ENCODE measurements at regions not wholly inside any gene's neighbourhood (a gene's known extent, or its start where the extent isn't known, plus 50 kb on each side); places are given as distances from the start of the nearest gene placed in this dataset.
"Not testable (repeated sequence)": the region's sequence is repeated elsewhere in the genome, so short reads cannot be mapped to it uniquely, and the experiment has no call there.

- H3K4me3 ChIP-seq (ENCODE audit: low read depth, low read length), result no peak overlapping the region
- DNase-seq (ENCODE audit: low read depth), result no peak
- TF ChIP-seq CTCF (IDR thresholded peaks at IDR 0.05; ENCODE audit: low read depth, low read length, missing control alignments), result no peak
Observed at GRCh38 chr20:40900666-40901215, 127.9 kb upstream of the TOP1 start.

GRCh38 chr20:40902661-40903060 is 126.0 kb upstream of the TOP1 start:
- no peak for TF ChIP-seq CTCF (IDR thresholded peaks at IDR 0.05; ENCODE audit: low read depth, low read length, missing control alignments)
- no peak for DNase-seq (ENCODE audit: low read depth)
- H3K4me3 ChIP-seq (ENCODE audit: low read depth, low read length), result no peak overlapping the region

- no peak for TF ChIP-seq CTCF (IDR thresholded peaks at IDR 0.05; ENCODE audit: low read depth, low read length, missing control alignments)
- no peak for DNase-seq (ENCODE audit: low read depth)
Observed at GRCh38 chr20:40908309-40908708, 120.3 kb upstream of the TOP1 start.

GRCh38 chr20:40909489-40909888 is 119.1 kb upstream of the TOP1 start:
- DNase-seq (ENCODE audit: low read depth); H3K4me3 ChIP-seq (ENCODE audit: low read depth, low read length): not testable (repeated sequence)

More at GRCh38 chr20:40908309-40908708, 120.3 kb upstream of the TOP1 start:
- no peak overlapping the region for H3K4me3 ChIP-seq (ENCODE audit: low read depth, low read length)

GRCh38 chr20:40910436-40910835 is 118.2 kb upstream of the TOP1 start:
- DNase-seq (ENCODE audit: low read depth), result not testable (repeated sequence)

GRCh38 chr20:40911152-40911551 is 117.5 kb upstream of the TOP1 start:
- not testable (repeated sequence) for DNase-seq (ENCODE audit: low read depth); H3K4me3 ChIP-seq (ENCODE audit: low read depth, low read length)

More at GRCh38 chr20:40910436-40910835, 118.2 kb upstream of the TOP1 start:
- not testable (repeated sequence) for H3K4me3 ChIP-seq (ENCODE audit: low read depth, low read length)

GRCh38 chr20:40913224-40914185 is 115.1 kb upstream of the TOP1 start:
- no peak for DNase-seq (ENCODE audit: low read depth)
- no peak for TF ChIP-seq CTCF (IDR thresholded peaks at IDR 0.05; ENCODE audit: low read depth, low read length, missing control alignments)
- no peak overlapping the region for H3K4me3 ChIP-seq (ENCODE audit: low read depth, low read length)

- no peak for DNase-seq (ENCODE audit: low read depth)
- H3K4me3 ChIP-seq (ENCODE audit: low read depth, low read length), result no peak overlapping the region
- no peak for TF ChIP-seq CTCF (IDR thresholded peaks at IDR 0.05; ENCODE audit: low read depth, low read length, missing control alignments)
Observed at GRCh38 chr20:40915756-40916155, 112.9 kb upstream of the TOP1 start.
